Activated naive CD4-positive, alpha-beta T cell treated with Interleukin-2 at 50 U/mL for 16 hours (primary cell): ENCODE measurements at regions not wholly inside any gene's neighbourhood (a gene's known extent, or its start where the extent isn't known, plus 50 kb on each side); places are given as distances from the start of the nearest gene placed in this dataset.

Experiments
- DNase-seq: peaks from one replicate; pipeline ENCODE4 v3.0.0-alpha.2; 2020

- no peak for DNase-seq
These were observed 147.2 kb upstream of the KLF14 start for GRCh38 chr7:130881091-130881798.

- no peak for DNase-seq
These were observed 147.8 kb upstream of the KLF14 start for GRCh38 chr7:130881799-130882141.

GRCh38 chr7:130882396-130882795, 148.4 kb upstream of the KLF14 start:
- no peak for DNase-seq

GRCh38 chr7:130883928-130884327, 149.9 kb upstream of the KLF14 start:
- DNase-seq, result no peak

- no peak for DNase-seq
These were observed 150.7 kb upstream of the KLF14 start for GRCh38 chr7:130884437-130885417.

- no peak for DNase-seq
These were observed 152.6 kb upstream of the KLF14 start for GRCh38 chr7:130886438-130887135.

GRCh38 chr7:130887182-130887956, 153.4 kb upstream of the KLF14 start:
- DNase-seq, result no peak

- DNase-seq, result no peak
These were observed 154.0 kb upstream of the KLF14 start for GRCh38 chr7:130887957-130888371.

- DNase-seq, result no peak
These were observed 154.5 kb upstream of the KLF14 start for GRCh38 chr7:130888468-130888867.

GRCh38 chr7:130890176-130891020, 156.4 kb upstream of the KLF14 start:
- DNase-seq, result no peak

- DNase-seq, result no peak
These were observed 157.5 kb upstream of the KLF14 start for GRCh38 chr7:130891254-130892094.

- DNase-seq, result no peak
These were observed 159.5 kb upstream of the KLF14 start for GRCh38 chr7:130893441-130893894.

GRCh38 chr7:130894146-130894908, 160.3 kb upstream of the KLF14 start:
- no peak for DNase-seq

- DNase-seq, result no peak
These were observed 161.1 kb upstream of the KLF14 start for GRCh38 chr7:130894909-130895750.

- DNase-seq, result no peak
These were observed 162.3 kb upstream of the KLF14 start for GRCh38 chr7:130896051-130896881.

GRCh38 chr7:130896898-130897514, 163.0 kb upstream of the KLF14 start:
- DNase-seq, result peak; percentile 78
